HG02678 (cell line): ENCODE measurements at regions not wholly inside any gene's neighbourhood (a gene's known extent, or its start where the extent isn't known, plus 50 kb on each side); places are given as distances from the start of the nearest gene placed in this dataset.
A peak's percentile ranks its signal among the peaks of the same experiment; 100 is the strongest.
"Not testable (repeated sequence)": the region's sequence is repeated elsewhere in the genome, so short reads cannot be mapped to it uniquely, and the experiment has no call there.

ENCODE experiments used
- ATAC-seq: cut with Tn5 transposase; IDR thresholded peaks from one replicate; pipeline ENCODE4 v1.9.1; 2021; ENCODE audit warnings: mild to moderate bottlenecking, moderate library complexity; ENCODE audit not compliant: unreplicated experiment

GRCh38 chr11:103798446-103798845 lies 238.0 kb upstream of the DDI1 start:
- ATAC-seq: no peak

GRCh38 chr11:103800406-103801114 lies 235.9 kb upstream of the DDI1 start:
- ATAC-seq: no peak

GRCh38 chr11:103803062-103803461 lies 233.4 kb upstream of the DDI1 start:
- ATAC-seq: no peak

GRCh38 chr11:103805688-103806009 lies 230.8 kb upstream of the DDI1 start:
- ATAC-seq: no peak

- no peak for ATAC-seq
These were observed 230.1 kb upstream of the DDI1 start for GRCh38 chr11:103806130-103806895.

- ATAC-seq: no peak
These were observed 228.6 kb upstream of the DDI1 start for GRCh38 chr11:103807806-103808205.

GRCh38 chr11:103808252-103808651 lies 228.2 kb upstream of the DDI1 start:
- ATAC-seq: no peak

GRCh38 chr11:103811870-103812455 lies 224.5 kb upstream of the DDI1 start:
- no peak for ATAC-seq

GRCh38 chr11:103812680-103813079 lies 223.8 kb upstream of the DDI1 start:
- ATAC-seq: no peak

- not testable (repeated sequence) for ATAC-seq
These were observed 216.1 kb upstream of the DDI1 start for GRCh38 chr11:103820345-103820744.

GRCh38 chr11:103824116-103824515 lies 212.3 kb upstream of the DDI1 start:
- ATAC-seq: no peak

GRCh38 chr11:103825469-103825868 lies 211.0 kb upstream of the DDI1 start:
- no peak for ATAC-seq

- no peak for ATAC-seq
These were observed 209.6 kb upstream of the DDI1 start for GRCh38 chr11:103826856-103827255.

GRCh38 chr11:103829596-103829995 lies 206.8 kb upstream of the DDI1 start:
- no peak for ATAC-seq

GRCh38 chr11:103830205-103830604 lies 206.2 kb upstream of the DDI1 start:
- ATAC-seq: no peak

- no peak for ATAC-seq
These were observed 203.7 kb upstream of the DDI1 start for GRCh38 chr11:103832762-103833161.

- no peak for ATAC-seq
These were observed 194.2 kb upstream of the DDI1 start for GRCh38 chr11:103842191-103842590.

- no peak for ATAC-seq
These were observed 193.6 kb upstream of the DDI1 start for GRCh38 chr11:103842795-103843194.

- ATAC-seq: peak; percentile 97
These were observed 191.9 kb upstream of the DDI1 start for GRCh38 chr11:103844327-103845215.

GRCh38 chr11:103845331-103845730 lies 191.1 kb upstream of the DDI1 start:
- ATAC-seq: no peak

- ATAC-seq: no peak
These were observed 187.8 kb upstream of the DDI1 start for GRCh38 chr11:103848686-103849085.
